H1 (cell line): ENCODE measurements at regions not wholly inside any gene's neighbourhood (a gene's known extent, or its start where the extent isn't known, plus 50 kb on each side); places are given as distances from the start of the nearest gene placed in this dataset.

Experiments
- BCL11A ChIP-seq, 2 experiments: IDR thresholded peaks; one replicate each; pipeline ENCODE4 v1.6.1; 2011; ENCODE audit warnings: low read depth in 2 of 2, low read length in 2 of 2, mild to moderate bottlenecking in 2 of 2
- CBX5 ChIP-seq: fragments of 300-800, 300-1000 bp; sonication (generic); IDR thresholded peaks from 2 replicates; pipeline ENCODE4 v1.7.1; 2016; ENCODE audit warnings: antibody characterized with exemption, low read length, low read depth
- CHD7 ChIP-seq: fragments of 300-600 bp; sonication (generic); IDR thresholded peaks from 2 replicates; pipeline ENCODE4 v1.7.1; 2012; ENCODE audit warnings: low read length, moderate library complexity, mild to moderate bottlenecking, inconsistent platforms; ENCODE audit not compliant: insufficient replicate concordance
- CTBP2 ChIP-seq: IDR thresholded peaks from 2 replicates; pipeline ENCODE4 v1.7.0; 2011; ENCODE audit warnings: borderline replicate concordance, mild to moderate bottlenecking, moderate library complexity, mixed read lengths, low read length; ENCODE audit not compliant: insufficient read depth, insufficient read length
- RAD21 ChIP-seq, 2 experiments: IDR thresholded peaks in 1 of 2; conservative IDR thresholded peaks in 1 of 2; 2 replicates each; pipeline ENCODE4 v1.6.1; 2011; ENCODE audit warnings: low read depth in 2 of 2, low read length in 2 of 2, improper control_type of control experiment in 1 of 2, inconsistent platforms in 1 of 2, mild to moderate bottlenecking in 1 of 2, moderate library complexity in 1 of 2
- RBBP5 ChIP-seq: IDR thresholded peaks from 2 replicates; pipeline ENCODE4 v1.7.1; 2012; ENCODE audit warnings: low read depth, mild to moderate bottlenecking, inconsistent platforms, low read length, moderate library complexity, borderline replicate concordance
- SAP30 ChIP-seq: fragments of 300-600 bp; sonication (generic); IDR thresholded peaks from 2 replicates; pipeline ENCODE4 v1.7.1; 2012; ENCODE audit warnings: low read length, moderate library complexity, mild to moderate bottlenecking, inconsistent platforms; ENCODE audit not compliant: insufficient read depth, insufficient replicate concordance
- TAF1 ChIP-seq: IDR thresholded peaks from 2 replicates; pipeline ENCODE4 v1.6.1; 2011; ENCODE audit warnings: mild to moderate bottlenecking, low read depth, low read length
- YY1 ChIP-seq: IDR thresholded peaks from 2 replicates; pipeline ENCODE4 v1.6.1; 2011; ENCODE audit warnings: low read depth, mild to moderate bottlenecking, low read length
- TF ChIP-seq, protein P1 (sequence below): IDR thresholded peaks from 2 replicates; pipeline ENCODE4 v1.6.1; 2011; ENCODE audit warnings: low read length, improper control_type of control experiment

DNA sequence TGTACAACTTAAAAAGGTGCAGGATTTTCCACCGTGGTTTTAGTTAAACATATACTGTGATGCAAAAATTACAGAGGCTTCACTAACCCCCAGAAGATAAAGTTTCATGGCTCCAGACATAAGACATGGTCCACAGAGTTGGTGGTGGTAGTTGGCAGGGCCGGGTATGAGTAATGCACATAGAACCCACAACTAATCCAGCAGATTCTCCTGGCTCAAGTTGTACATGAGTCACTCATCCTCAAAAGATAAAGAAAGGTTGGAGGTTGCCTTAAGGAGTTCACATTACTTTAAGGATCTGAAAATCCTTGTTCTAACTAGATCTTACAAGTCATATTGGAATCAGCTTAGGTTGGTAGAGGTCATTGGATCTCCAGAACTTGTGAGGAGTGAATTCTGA is 98.3 kb upstream of the ZBTB20 start (continued):
- TF ChIP-seq CHD7 (no peak), SAP30 (no peak), YY1 (no peak), CTBP2 (no peak), CBX5 (no peak), BCL11A (IDR thresholded peaks at IDR 0.05; ENCODE audit: low read depth in 2 of 2, low read length in 2 of 2) (no peak), RBBP5 (no peak), RAD21 (IDR thresholded peaks at IDR 0.05 in 1 of 2, conservative IDR thresholded peaks at IDR 0.05 in 1 of 2; ENCODE audit: low read depth in 2 of 2, low read length in 2 of 2) (no peak), TAF1 (no peak)
- TF ChIP-seq, protein P1, sequence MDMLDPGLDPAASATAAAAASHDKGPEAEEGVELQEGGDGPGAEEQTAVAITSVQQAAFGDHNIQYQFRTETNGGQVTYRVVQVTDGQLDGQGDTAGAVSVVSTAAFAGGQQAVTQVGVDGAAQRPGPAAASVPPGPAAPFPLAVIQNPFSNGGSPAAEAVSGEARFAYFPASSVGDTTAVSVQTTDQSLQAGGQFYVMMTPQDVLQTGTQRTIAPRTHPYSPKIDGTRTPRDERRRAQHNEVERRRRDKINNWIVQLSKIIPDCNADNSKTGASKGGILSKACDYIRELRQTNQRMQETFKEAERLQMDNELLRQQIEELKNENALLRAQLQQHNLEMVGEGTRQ = no peak
